Breast epithelium (tissue), 4 donors: ENCODE measurements at regions not wholly inside any gene's neighbourhood (a gene's known extent, or its start where the extent isn't known, plus 50 kb on each side); places are given as distances from the start of the nearest gene placed in this dataset.

ENCODE experiments used
- DNase-seq, 2 donors: peaks; one replicate each; pipeline ENCODE4 v3.0.0-alpha.2; 2019; ENCODE audit warnings: low spot score in 2 of 2
- H3K27ac ChIP-seq, 2 donors: fragments of 200-600 bp; sonication (generic) in 1 of 2; one replicate each; pipeline ENCODE4 v1.5.1; 2016 to 2019; ENCODE audit warnings: mild to moderate bottlenecking in 1 of 2
- H3K27me3 ChIP-seq, 2 donors: fragments of 200-600 bp; sonication (generic) in 1 of 2; one replicate each; pipeline versions ENCODE4 v1.5.1 to v1.6.0; 2017 to 2019; ENCODE audit warnings: control low read depth in 1 of 2, mild to moderate bottlenecking in 1 of 2
- H3K36me3 ChIP-seq: fragments of 200-600 bp; one replicate; pipeline ENCODE4 v1.5.1; 2019
- H3K4me1 ChIP-seq, 2 donors: fragments of 200-600 bp; sonication (generic); one replicate each; pipeline ENCODE4 v1.5.1; 2016 to 2019; ENCODE audit warnings: control low read depth in 1 of 2
- H3K4me3 ChIP-seq, 3 donors: fragments of 200-600 bp; sonication (generic); 1 replicate in 2 of 3; 2 replicates in 1 of 3; pipeline ENCODE4 v1.5.1; 2016 to 2019; ENCODE audit warnings: mild to moderate bottlenecking in 3 of 3, moderate library complexity in 2 of 3
- H3K9me3 ChIP-seq, 2 donors: fragments of 200-600 bp; sonication (generic) in 1 of 2; one replicate each; pipeline ENCODE4 v1.5.1; 2016 to 2019; ENCODE audit warnings: control low read depth in 1 of 2
- CTCF ChIP-seq, 3 donors: fragments of 450-650 bp; IDR thresholded peaks; one replicate each; pipeline ENCODE4 v1.5.1; 2016 to 2017; ENCODE audit warnings: antibody characterized with exemption in 3 of 3, mild to moderate bottlenecking in 3 of 3, moderate library complexity in 3 of 3
- POLR2A ChIP-seq: fragments of 450-650 bp; IDR thresholded peaks from one replicate; pipeline ENCODE4 v1.6.1; 2016; ENCODE audit warnings: antibody characterized with exemption, mild to moderate bottlenecking, moderate library complexity
- POLR2AphosphoS5 ChIP-seq, 3 donors: sonication (generic); formaldehyde crosslinking; IDR thresholded peaks; one replicate each; pipeline ENCODE4 v1.6.1; 2017; ENCODE audit warnings: antibody characterized with exemption in 3 of 3
- intact Hi-C: fragments of 100-400 bp; cut with DNase I; formaldehyde crosslinking; loops from one replicate; pipeline ENCODE4 v1.15.1; 2023; ENCODE audit warnings: low total_unique reads

- Histone ChIP-seq H3K27ac (no peak overlapping the region), H3K4me1 (no peaks in the 10 kb centered on the region), H3K36me3 (no peaks in the 10 kb centered on the region), H3K4me3 (no peak overlapping the region), H3K9me3 (no peaks in the 10 kb centered on the region), H3K27me3 (no peaks in the 10 kb centered on the region)
- intact Hi-C loops, result no loop called here
- no peak for DNase-seq
- TF ChIP-seq POLR2AphosphoS5 (IDR thresholded peaks at IDR 0.05), result no peak
- TF ChIP-seq POLR2A, result no peak
- no peak for TF ChIP-seq CTCF (IDR thresholded peaks at IDR 0.05)
These were observed 248.0 kb downstream of the WDR11 start for GRCh38 chr10:121099181-121099580.

GRCh38 chr10:121099592-121099991 lies 248.4 kb downstream of the WDR11 start:
- intact Hi-C loops, result no loop called here
- Histone ChIP-seq H3K27me3 (no peaks in the 10 kb centered on the region), H3K4me1 (no peaks in the 10 kb centered on the region), H3K27ac (no peak overlapping the region), H3K36me3 (no peaks in the 10 kb centered on the region), H3K9me3 (no peaks in the 10 kb centered on the region), H3K4me3 (no peak overlapping the region)
- no peak for DNase-seq
- TF ChIP-seq POLR2A (no peak), CTCF (IDR thresholded peaks at IDR 0.05) (no peak), POLR2AphosphoS5 (IDR thresholded peaks at IDR 0.05) (no peak)

DNA sequence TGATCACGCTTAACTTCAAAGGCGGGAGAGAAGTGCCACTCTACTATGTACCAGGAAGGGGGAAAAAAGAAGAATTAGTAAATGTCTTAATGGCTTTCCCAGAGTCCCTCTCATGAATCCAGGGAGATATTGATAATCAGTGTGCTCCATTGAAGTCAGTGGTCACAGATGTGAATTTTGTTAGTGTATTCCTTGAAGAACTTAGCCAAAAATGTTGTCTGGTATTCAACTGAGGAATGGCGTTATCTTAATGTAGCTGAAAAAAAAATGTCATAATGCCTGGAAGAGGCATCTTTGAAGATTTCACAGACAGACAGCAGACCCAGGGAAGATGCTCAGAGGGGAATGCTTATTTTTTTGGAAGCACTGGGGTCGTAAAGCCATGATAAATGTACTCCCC lies 250.4 kb downstream of the WDR11 start:
- intact Hi-C loops, result no loop called here
- no peak overlapping the region for H3K27ac ChIP-seq
- no peaks in the 10 kb centered on the region for H3K4me1 ChIP-seq
- H3K4me3 ChIP-seq, result no peak overlapping the region
- no peaks in the 10 kb centered on the region for H3K36me3 ChIP-seq
- no peaks in the 10 kb centered on the region for H3K9me3 ChIP-seq
- TF ChIP-seq POLR2A (no peak), CTCF (IDR thresholded peaks at IDR 0.05) (no peak), POLR2AphosphoS5 (IDR thresholded peaks at IDR 0.05) (no peak)
- H3K27me3 ChIP-seq, result no peaks in the 10 kb centered on the region
- DNase-seq, result no peak

- intact Hi-C loops, result no loop called here
- H3K4me3 ChIP-seq, result no peak overlapping the region
- no peaks in the 10 kb centered on the region for H3K36me3 ChIP-seq
- TF ChIP-seq POLR2A (no peak), POLR2AphosphoS5 (IDR thresholded peaks at IDR 0.05) (no peak), CTCF (IDR thresholded peaks at IDR 0.05) (no peak)
- H3K27ac ChIP-seq, result no peak overlapping the region
- no peaks in the 10 kb centered on the region for H3K9me3 ChIP-seq
- no peak for DNase-seq
- H3K27me3 ChIP-seq, result no peaks in the 10 kb centered on the region
- no peaks in the 10 kb centered on the region for H3K4me1 ChIP-seq
These were observed 251.5 kb downstream of the WDR11 start for GRCh38 chr10:121102706-121103105.

GRCh38 chr10:121104476-121105111 lies 253.4 kb downstream of the WDR11 start:
- DNase-seq, result no peak
- no peak for TF ChIP-seq POLR2A
- TF ChIP-seq POLR2AphosphoS5 (IDR thresholded peaks at IDR 0.05), result no peak
- no peak for TF ChIP-seq CTCF (IDR thresholded peaks at IDR 0.05)
- no peaks in the 10 kb centered on the region for H3K36me3 ChIP-seq
- no peak overlapping the region for H3K27ac ChIP-seq
- H3K4me3 ChIP-seq, result no peak overlapping the region
- intact Hi-C loops, result no loop called here
- H3K9me3 ChIP-seq, result no peaks in the 10 kb centered on the region
- no peaks in the 10 kb centered on the region for H3K4me1 ChIP-seq
- H3K27me3 ChIP-seq, result no peaks in the 10 kb centered on the region
